Globus pallidus (tissue), 1 donor: ENCODE measurements at regions not wholly inside any gene's neighbourhood (a gene's known extent, or its start where the extent isn't known, plus 50 kb on each side); places are given as distances from the start of the nearest gene placed in this dataset.

Experiments used
- DNase-seq: peaks from one replicate; pipeline ENCODE4 v3.0.0-alpha.2; 2015; ENCODE audit warnings: low spot score

DNA sequence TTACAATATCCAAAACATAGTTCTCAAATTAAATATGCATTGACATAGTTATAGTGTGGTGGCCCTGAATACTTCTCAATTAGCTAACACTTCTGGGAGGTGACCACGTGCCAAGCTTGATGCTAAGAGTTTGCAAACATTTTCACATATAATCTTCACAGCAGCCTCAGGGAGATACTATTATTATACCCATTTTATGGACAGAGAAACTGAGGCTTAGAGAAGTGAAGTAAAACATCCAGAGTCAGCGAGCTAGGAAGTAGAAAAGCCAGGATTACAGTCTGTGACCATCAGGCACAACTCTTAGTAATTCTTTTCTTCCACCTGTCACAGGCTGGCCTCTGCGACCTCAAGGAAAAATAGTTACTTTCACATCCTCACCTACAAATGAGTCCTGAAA, 102.2 kb upstream of the IRX6 start:
- no peak for DNase-seq

DNA sequence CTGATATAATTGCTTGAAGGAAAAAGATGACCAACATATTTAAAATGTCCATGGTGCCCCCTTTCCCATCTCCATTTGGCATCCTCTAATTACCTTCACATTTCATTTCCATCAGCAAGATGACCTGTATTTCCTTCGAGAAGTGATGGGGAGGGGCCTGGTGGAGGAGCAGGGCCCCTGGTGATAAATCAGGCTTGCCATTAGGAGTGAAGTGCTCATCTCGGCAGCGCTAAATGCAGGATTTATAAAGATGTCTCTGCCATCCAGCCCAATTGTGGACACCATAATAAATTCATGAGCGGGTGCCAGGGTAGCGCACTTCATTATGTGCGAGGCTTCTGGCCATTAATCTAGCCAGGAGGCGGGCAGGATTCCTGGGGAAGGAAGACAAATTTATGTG, 101.5 kb upstream of the IRX6 start:
- no peak for DNase-seq

DNA sequence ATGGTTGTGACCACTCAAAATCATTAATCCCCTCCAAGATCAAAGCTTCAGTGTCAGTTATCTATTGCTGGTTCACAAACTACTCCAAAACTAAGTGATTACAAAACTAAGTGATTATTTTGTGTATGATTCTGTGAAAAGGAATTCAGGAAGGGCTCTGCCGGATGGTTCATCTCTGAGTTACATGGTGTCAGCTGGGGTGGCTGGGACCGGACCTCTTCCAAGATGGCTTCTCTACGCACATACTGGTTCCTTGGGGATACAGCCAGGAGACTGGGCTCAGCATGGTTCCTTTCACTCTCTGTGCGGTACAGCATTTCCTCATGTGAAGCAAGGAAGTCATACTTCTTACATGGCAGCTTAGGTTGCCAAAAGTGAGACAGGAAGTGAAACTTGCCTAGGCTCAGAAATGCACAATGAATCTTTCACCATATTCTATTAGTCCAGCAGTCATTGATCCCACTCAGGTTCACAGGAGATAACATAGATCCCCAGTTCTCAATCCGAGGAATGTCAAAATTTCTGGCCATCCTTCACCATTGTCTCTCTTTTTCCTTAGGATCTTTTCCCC, 97.9 kb upstream of the IRX6 start:
- no peak for DNase-seq

DNA sequence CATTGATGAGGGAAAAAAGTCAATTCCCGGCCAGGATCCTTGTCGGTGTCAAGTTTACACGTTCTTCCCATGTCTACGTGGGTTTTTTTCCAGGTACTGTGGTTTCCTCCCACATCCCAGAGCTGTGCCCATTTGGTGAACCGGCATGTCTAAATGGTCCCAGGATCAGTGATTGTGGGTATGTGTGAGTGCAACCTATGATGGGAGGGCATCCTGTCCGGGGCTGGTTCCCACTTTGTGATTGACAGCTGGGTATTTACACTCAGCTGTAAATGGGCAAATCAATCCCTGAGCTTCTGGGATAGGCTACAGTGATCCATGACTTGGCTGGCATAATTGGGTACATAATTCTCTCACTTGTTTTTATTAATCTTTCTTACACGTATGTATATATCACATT, 91.2 kb upstream of the IRX6 start:
- no peak for DNase-seq

DNA sequence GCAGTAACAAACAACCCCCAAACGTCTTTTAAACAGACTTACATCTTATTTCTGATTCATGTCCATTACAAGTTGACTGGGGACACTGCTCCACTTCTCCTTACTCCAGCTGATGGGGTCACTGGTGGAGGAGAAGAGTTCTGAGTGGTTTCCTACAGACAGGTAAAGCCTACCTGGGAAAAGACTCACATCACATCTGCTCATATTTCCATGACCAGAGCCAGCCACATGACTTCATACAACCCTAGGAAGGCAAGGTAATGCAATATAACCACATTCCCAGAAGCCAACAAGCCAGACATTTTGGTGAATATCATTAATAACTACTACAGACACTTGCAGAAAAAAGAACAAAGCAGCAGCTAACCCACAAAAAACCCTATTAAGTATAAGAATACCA, 90.5 kb upstream of the IRX6 start:
- DNase-seq = no peak

DNA sequence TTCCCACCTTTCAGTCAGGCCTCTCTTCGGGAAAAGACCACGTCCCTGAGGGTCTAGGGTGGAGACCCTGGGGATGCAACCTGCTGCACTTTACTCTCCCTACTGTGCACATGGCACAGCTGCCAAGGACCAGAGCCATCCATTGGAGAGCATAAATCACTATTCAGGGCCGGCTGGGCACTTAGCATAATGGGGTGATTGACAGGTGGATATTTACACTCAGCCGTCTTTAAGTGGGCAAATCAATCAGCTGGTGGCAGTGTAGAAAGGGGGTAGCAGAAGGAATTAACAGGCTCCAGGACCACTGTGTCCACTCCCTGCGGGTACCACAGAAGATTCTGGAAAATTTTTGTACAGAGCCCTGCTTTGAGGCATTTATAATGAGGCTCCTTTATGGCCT, 87.3 kb upstream of the IRX6 start:
- no peak for DNase-seq

DNA sequence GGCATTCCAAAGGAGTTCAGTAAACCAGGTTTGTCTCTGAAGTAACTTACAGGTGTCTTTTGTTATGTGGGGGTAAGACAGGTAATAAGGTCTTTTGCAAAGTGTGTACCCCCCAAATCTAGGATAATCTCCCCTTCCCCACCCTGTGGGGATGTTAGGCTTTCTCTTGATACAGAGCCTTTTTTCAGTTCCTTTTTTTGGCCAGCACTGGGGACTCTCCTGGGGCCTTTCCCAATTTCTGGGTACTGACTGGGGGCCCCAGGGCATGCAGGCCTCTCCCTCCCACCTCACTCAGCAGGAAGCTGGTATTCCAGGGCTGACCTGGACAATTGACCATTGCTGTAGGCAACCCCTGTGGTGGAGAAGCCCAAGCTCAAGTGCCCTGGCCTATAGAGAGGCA, 84.3 kb upstream of the IRX6 start:
- no peak for DNase-seq

DNA sequence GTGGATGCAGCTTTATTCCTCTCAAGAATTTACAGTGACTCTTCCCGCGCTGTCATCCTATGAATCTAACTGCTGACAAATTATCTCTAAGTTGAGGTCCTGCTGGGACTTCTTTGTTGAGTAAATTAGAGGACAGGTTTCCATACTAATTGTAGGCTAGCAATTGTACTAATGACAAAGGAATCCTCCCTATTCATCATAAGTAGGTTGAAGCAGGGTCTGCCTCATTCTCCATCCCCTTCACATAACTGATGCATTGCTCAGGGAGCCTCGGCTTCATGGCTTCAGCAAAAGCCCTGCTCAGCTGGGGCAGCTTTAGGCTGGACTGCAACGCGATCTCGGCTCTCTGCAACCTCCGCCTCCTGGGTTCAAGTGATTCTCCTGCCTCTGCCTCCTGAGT, 83.1 kb upstream of the IRX6 start:
- no peak for DNase-seq

DNA sequence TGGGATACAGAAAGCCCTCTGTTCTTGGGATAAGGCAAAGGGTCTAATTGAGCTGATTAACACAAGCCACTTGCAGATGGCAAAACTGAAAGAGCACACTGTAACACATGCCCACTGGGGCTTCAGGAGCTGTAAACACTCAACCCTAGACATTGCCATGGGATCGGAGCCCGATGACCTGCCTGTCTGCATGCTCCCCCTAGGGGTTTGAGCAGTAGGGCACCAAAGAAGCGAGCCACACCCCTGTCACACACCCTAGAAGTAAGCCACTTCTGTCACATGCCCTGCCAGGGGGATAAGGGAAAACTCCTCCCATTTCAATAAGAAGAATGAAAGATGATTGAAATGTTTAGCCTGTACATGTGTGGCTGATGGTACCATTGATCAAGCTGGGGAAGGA, 81.3 kb upstream of the IRX6 start:
- no peak for DNase-seq

DNA sequence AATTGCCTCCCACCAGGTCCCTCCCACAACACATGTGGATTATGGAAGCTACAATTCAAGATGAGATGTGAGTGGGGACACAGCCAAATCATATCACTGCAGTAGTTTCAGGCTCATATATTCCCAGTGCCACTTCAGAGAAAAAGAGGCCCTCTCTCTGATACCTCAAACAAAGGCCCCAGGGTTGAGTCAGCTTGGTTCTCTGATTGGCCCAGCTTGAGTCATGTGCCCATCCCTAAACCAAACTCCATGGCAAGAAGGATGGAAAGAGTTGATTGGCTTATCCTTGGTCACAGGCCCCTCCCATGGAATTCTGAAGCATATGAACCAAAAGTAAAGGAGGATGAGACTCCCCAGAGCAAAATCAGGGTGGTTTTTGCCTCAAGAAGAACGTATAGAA, 75.9 kb upstream of the IRX6 start:
- DNase-seq = no peak

DNA sequence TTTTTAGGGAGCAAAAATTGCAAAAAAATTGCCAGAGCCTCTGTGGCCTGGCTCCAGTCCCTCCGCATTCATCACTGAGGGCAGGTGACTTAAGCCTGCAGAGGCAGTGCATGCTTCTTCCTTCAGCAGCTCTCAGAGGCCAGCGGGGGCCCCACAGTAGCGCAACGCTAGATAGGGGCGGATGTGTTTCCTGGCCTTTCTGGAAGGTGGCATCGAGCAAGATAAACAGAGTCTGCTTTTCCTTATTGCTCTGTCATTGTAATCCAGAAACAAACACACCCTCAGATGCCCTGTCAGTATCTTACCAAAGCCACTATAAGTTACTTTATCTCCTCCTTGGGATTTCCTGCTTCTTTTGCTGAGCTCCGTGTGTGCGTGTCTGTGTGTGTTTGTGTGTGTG, 75.5 kb upstream of the IRX6 start:
- DNase-seq = no peak

DNA sequence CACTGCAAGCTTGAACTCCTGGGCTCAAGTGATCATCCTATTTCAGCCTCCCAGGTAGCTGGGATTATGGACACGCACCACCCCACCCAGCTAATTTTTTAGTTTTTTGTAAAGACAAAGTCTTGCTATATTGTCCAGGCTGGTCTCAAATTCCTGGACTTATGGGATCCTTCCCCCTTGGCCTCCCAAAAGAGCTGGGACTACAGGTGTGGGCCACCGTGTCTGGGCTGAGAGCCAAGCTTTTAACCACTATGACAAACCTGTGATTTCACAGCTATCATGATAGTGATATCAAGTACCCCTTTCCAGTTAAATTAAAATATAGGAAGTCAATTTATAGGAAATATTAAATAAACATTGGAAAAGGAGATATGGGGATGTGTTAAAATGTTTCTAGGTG, 74.6 kb upstream of the IRX6 start:
- DNase-seq = no peak

DNA sequence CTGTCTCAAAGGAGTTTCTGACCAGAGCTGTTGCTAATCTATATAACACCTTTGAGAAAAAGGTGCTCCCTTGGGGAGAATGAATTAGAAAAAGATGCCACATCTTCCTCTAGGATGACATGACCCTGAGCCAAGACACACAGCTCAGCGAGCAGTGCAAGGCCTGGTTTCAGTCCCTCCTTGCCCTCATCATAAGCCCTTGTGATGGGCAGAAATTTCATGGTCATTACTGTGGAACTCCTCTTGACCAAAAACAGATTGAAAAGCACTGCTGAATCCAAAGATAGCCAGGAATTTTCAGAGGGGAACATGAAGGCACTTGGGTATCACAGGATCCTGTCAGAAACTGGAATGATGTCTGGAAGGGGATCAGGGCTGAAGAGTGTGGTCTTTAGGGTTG, 74.1 kb upstream of the IRX6 start:
- DNase-seq = no peak

DNA sequence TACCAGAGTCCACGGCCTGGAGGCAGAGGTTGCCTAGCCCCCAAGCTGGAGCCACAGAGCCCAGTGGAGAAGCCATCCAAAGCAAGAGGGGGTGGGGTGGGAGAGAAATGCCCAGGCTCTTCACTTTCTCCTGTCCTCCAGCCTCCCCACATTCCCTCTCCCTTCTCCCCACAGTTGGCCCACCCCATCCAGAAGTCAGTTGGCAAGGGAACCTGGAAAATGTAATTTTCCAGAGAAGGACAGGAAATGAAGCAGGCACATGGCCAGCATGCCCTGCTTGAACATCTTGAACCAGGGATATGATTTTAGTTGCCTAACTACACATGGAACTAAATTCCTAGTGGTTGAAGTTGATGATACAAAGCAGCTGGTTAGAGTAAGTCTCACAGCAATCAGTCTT, 73.3 kb upstream of the IRX6 start:
- no peak for DNase-seq

DNA sequence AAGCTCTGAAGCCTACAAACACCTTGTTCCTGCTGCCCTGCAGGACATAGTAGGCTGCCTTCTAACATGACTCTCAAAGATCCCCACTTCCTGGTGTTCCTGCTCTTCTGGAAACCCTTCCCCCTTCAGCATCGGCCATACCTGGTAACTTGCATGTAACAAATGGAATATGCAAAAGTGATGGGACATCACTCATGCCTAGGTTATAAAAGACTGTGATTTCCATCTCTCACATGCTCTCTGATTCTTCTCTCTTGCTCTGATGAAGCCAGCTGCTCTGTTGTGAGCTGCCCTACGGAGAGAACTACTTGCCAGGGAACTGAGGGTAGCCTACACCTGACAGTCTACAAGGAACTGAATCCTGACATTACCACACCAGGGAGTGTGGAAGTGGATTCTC, 72.9 kb upstream of the IRX6 start:
- DNase-seq = no peak

DNA sequence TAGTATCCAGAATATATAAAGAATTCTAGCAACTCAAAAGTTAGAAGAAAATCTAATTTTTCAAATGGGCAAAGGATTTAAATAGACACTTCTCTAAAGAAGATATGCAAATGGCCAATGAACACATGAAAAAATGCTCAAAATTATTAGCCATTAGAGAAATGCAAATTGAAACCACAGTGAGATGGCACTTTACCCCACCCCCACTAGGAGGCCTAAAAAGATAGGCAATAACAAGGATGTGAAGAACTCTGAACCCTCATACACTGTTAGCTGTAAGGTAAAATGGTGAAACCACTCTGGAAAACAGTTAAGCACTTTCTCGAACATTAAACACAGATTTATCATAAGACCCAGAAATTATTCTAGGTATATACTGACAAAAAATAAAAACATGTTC, 71.4 kb upstream of the IRX6 start:
- DNase-seq = no peak

DNA sequence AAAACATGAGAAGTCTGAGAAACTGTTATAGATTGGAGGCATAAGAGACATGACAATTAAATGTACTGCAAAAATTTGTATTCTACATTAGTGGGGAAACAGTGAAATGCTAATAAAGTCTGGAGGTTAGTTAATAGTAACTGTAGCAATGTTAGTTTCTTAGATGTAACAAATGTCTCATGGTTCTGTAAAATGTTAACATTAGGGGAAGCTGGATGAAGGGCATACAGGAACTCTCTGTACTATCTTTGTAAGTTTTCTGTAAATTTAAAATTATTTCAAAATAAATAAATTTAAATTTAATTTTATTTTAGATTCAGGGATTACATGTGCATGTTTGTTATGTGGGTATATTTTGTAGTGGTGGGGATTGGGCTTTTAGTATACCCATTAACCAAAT, 70.0 kb upstream of the IRX6 start:
- DNase-seq = no peak

DNA sequence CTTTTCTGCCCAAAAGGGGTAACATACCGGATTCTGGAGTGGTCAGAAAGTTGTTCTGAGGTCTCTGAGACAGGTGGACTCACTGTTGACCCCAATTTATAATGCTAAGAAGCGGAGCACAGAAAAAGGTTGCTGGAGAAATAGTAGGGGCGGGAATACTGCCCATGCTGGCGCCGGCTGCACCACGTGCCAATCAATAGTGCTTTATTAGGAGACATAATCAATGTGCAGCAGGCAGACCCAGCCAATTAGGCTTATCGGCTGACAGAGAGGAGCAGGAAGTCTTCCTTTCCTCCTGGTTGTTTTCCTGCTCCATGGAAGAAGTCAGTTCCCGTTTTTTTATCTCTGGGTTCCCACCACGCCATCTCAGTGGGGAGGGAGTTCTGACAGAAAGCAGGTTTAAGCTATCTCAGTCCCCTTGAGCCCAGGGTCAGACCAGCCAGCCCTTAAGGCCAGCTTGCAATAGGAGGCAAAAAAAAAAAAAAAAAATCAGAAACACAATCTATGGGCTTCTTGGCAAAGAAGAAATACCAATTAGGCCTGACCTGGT, 68.2 kb upstream of the IRX6 start:
- no peak for DNase-seq

DNA sequence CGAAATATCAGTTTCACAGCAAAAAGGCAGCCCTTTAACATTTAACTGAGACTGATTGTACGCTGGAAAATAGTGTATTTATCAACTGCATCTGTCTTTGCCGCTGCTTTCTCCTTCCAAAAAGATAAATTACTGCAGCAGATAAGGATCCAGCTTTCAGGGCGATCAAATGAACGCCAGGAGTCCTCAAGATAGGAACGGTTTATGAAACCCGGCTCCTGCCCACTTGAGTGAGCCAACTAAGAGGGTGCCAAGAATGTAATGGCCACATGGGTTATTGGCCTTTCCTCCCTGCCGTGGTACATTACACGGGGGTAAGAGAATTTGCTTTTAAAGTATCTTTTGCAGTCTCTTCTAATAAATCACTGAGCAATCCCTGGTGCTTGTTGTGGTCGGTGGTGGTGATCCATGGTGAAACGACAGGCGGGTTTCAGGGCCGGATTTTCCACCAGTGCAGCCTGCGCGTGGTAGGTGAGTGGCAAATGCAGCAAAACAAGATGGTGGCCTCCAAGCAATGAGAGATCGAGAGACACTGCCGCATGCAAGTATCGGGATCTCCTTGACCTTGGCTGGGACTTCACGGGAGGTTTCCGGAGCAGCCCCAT, 67.5 kb upstream of the IRX6 start:
- DNase-seq = no peak

DNA sequence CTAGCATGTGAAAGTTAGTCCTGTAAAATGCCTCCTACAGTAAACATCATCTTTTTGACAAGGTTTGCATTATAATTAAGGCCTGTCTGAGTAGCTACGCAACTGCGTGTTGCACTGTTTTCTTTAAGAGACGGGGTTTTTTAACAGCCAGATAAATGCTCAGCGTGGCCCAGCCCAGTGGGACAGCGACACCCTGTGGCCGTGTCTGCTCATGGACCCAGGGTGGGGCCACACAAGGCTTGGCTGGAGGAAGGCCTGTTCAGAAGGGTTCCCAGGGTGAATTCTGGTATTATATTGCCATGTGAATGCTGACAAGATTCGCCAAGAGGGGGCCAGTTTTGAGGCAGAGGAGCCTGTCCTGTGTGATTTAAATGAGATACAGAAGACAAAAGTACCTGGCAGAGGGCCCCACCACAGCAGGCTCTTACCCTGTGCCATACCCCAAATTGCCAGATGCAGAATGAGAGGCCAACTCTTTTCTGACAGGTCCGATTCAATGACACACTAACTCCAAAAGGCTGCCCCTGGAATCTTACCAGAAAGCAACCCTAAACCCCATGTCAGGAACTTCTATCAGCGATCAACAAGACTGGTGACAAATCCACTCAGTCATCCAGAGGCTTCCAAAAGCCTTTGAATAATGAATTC, 65.9 kb upstream of the IRX6 start:
- DNase-seq = no peak

DNA sequence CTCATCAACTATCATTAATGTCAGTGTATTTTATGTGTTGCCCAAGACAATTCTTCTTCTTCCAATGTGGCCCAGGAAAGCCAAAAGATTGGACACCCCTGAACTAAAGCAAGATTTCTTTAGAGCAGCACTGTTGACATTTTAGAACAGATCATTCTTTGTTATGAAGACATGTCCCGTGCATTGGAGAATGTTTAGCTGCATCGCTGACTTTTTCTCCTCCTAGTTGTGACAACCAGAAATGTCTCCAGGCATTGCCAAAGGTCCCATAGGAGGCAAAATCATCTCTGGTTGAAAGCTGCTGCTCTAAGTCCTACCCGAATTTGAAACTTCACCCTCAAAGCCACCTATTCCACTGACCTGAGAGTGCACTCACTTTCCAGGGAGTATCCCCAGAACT, 62.7 kb upstream of the IRX6 start:
- DNase-seq = no peak

DNA sequence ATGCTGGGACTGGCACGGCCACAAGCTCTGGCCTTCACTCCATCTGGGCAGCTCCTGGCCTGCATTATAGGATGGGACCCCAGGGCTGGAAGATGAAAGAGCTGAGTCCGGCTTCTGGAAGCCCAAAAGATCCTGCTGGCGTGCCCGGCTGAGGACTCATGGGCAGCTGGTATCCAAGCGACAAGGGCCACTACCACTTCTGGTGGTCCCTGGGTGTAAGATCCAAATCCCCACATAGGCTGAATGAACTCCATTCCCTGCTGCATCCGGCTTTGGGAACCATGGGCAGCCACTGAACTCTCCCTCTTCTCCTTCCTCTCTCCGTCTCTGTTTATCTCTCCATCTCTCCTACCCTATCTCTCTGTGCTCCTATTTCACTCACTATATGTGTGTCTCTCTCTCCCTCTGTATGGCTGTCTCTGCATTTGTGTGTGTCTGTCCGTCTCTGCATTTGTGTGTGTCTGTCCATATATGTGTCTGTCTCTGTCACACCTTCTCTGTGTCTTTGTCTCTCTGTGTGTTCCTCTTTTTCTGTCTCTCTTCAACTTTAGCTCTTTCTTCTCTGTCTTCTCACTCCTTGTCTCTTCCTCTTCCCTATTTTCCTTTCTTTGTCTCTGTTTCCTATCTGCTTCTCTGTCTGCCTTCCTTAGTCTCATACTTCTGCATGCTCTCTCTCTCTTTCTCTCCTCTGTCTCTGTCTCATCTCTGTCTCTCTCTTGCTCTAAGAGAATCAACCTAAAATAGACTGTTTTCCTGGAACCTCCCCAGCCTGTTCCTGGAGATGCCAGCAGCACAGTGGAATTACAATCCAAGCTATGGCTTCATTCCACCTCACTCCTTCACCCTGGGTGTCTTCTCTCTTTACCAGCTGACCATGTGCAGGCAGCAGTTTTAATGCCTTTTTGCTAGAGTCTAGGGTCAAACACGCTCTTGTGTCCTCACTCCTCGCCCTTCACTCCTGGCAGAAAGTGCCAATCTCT, 60.4 kb upstream of the IRX6 start:
- no peak for DNase-seq

DNA sequence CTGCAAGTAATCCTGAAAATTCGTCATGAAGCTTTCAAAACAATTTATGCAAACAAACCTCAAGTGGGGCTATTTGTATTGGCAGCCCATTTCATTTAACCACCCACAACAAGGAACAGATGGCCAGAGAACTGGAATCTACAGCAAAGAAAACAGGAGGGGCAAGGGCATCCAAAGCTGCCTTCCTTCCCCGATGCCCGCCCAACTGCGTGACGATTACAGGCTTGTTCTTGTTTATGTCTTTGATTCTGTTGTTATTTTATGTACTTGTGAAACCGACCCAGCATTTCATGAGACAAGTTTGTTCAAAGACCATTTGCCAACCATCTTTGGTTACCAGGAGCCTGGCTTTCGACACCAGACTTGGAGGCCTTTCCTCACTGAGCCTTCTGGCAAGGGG, 59.1 kb upstream of the IRX6 start:
- DNase-seq = no peak
